Transverse colon (tissue), 4 donors: ENCODE measurements at regions not wholly inside any gene's neighbourhood (a gene's known extent, or its start where the extent isn't known, plus 50 kb on each side); places are given as distances from the start of the nearest gene placed in this dataset.

ENCODE experiments used
- DNase-seq: peaks from one replicate; pipeline ENCODE4 v3.0.0-alpha.2; 2019
- H3K27ac ChIP-seq, 4 donors: fragments of 200-600 bp; sonication (generic); 2 replicates each; pipeline ENCODE4 v1.5.1; 2016 to 2018; ENCODE audit warnings: inconsistent platforms in 4 of 4
- H3K27me3 ChIP-seq: fragments of 200-600 bp; sonication (generic); 2 replicates; pipeline ENCODE4 v1.5.1; 2017; ENCODE audit warnings: inconsistent platforms
- H3K36me3 ChIP-seq, 4 donors: fragments of 200-600 bp; sonication (generic); 2 replicates each; pipeline ENCODE4 v1.5.1; 2017 to 2019; ENCODE audit warnings: inconsistent platforms in 4 of 4
- H3K4me1 ChIP-seq, 4 donors: fragments of 200-600 bp; sonication (generic); 2 replicates each; pipeline ENCODE4 v1.5.1; 2017 to 2020; ENCODE audit warnings: inconsistent platforms in 4 of 4
- H3K4me3 ChIP-seq, 4 donors: fragments of 200-600 bp; sonication (generic); 1 replicate in 1 of 4; 2 replicates in 3 of 4; pipeline versions ENCODE4 v1.5.1 to v1.6.1; 2017 to 2019; ENCODE audit warnings: inconsistent platforms in 4 of 4
- H3K9me3 ChIP-seq, 2 donors: fragments of 200-600 bp; sonication (generic); 2 replicates each; pipeline ENCODE4 v1.5.1; 2017 to 2019; ENCODE audit warnings: inconsistent platforms in 2 of 2
- CTCF ChIP-seq, 5 experiments: fragments of 200-600 bp in 3 of 5; fragments of 450-650 bp in 2 of 5; sonication (generic) in 3 of 5; IDR thresholded peaks; 1 replicate in 2 of 5; 2 replicates in 3 of 5; pipeline ENCODE4 v1.5.1; 2016 to 2017; ENCODE audit warnings: antibody characterized with exemption in 5 of 5, inconsistent platforms in 3 of 5, mild to moderate bottlenecking in 2 of 5, moderate library complexity in 1 of 5
- EP300 ChIP-seq: sonication (generic); formaldehyde crosslinking; IDR thresholded peaks from one replicate; pipeline ENCODE4 v1.6.1; 2017; ENCODE audit warnings: antibody characterized with exemption, low read depth
- POLR2A ChIP-seq: fragments of 450-650 bp; IDR thresholded peaks from one replicate; pipeline ENCODE4 v1.6.1; 2016; ENCODE audit warnings: antibody characterized with exemption, mild to moderate bottlenecking, moderate library complexity
- POLR2AphosphoS5 ChIP-seq, 3 donors: sonication (generic); formaldehyde crosslinking; IDR thresholded peaks; one replicate each; pipeline ENCODE4 v1.6.1; 2016; ENCODE audit warnings: antibody characterized with exemption in 3 of 3
- WGBS, 2 donors: methylation state at CpG; one replicate each; pipeline ENCODE4 v1.1.5; 2018; ENCODE audit warnings: low coverage in 1 of 2; 5-methylcytosine and 5-hydroxymethylcytosine counted together
- in situ Hi-C, 4 donors: fragments of 200-750 bp; cut with MboI; loops; one replicate each; pipeline versions ENCODE4 v1.15.0 to v1.15.1; 2017; ENCODE audit warnings: low sequenced_read_pairs in 3 of 4, low pct_ligation_motif_present in 1 of 4, low pct_unique_long_range_greater_than_20kb in 1 of 4
- intact Hi-C: fragments of 100-400 bp; cut with DNase I; formaldehyde crosslinking; loops from one replicate; pipeline ENCODE4 v1.15.1; 2023; ENCODE audit warnings: low total_unique reads

GRCh38 chr5:104774372-104774771 is 1211.8 kb upstream of the NUDT12 start:
- in situ Hi-C loops: no loop called here
- no peaks in the 10 kb centered on the region for H3K9me3 ChIP-seq
- TF ChIP-seq EP300 (no peak), POLR2AphosphoS5 (IDR thresholded peaks at IDR 0.05) (no peak), POLR2A (no peak), CTCF (IDR thresholded peaks at IDR 0.05) (no peak)
- no peak overlapping the region for H3K27ac ChIP-seq
- H3K36me3 ChIP-seq: no peaks in the 10 kb centered on the region
- H3K4me1 ChIP-seq: no peaks in the 10 kb centered on the region
- no peak overlapping the region for H3K4me3 ChIP-seq
- intact Hi-C loops: no loop called here
- H3K27me3 ChIP-seq: no peaks in the 10 kb centered on the region
- WGBS, 2 donors: 87 to 94% methylated on average over 5 to 8 of the region's 8 CpGs
- no peak for DNase-seq

GRCh38 chr5:104764197-104764596 is 1201.6 kb upstream of the NUDT12 start:
- H3K36me3 ChIP-seq: no peaks in the 10 kb centered on the region
- H3K27ac ChIP-seq: no peak overlapping the region
- no peak overlapping the region for H3K4me3 ChIP-seq
- H3K9me3 ChIP-seq: no peaks in the 10 kb centered on the region
- H3K4me1 ChIP-seq: peaks cover 0 to 6% (median 3%) of the 10 kb centered on the region in 4 donors
- in situ Hi-C loops: no loop called here
- intact Hi-C loops: no loop called here
- TF ChIP-seq CTCF (IDR thresholded peaks at IDR 0.05): no peak
- TF ChIP-seq POLR2AphosphoS5 (IDR thresholded peaks at IDR 0.05): no peak
- no peak for TF ChIP-seq POLR2A
- no peak for TF ChIP-seq EP300
- WGBS, 2 donors: 91 to 92% methylated on average over 2 of the region's 2 CpGs
- DNase-seq: no peak
- H3K27me3 ChIP-seq: no peaks in the 10 kb centered on the region

GRCh38 chr5:104763216-104763615 is 1200.6 kb upstream of the NUDT12 start:
- Histone ChIP-seq H3K9me3 (no peaks in the 10 kb centered on the region), H3K4me3 (no peak overlapping the region), H3K4me1 (peaks cover 0 to 6% (median 3%) of the 10 kb centered on the region in 4 donors), H3K36me3 (no peaks in the 10 kb centered on the region), H3K27ac (no peak overlapping the region), H3K27me3 (no peaks in the 10 kb centered on the region)
- WGBS, 2 donors: 67 to 100% methylated on average over 1 of the region's 1 CpG
- in situ Hi-C loops: no loop called here
- TF ChIP-seq POLR2AphosphoS5 (IDR thresholded peaks at IDR 0.05) (no peak), POLR2A (no peak), CTCF (IDR thresholded peaks at IDR 0.05) (no peak), EP300 (no peak)
- no peak for DNase-seq
- intact Hi-C loops: no loop called here

- no peaks in the 10 kb centered on the region for H3K9me3 ChIP-seq
- 82 to 98% methylated on average over 1 of the region's 1 CpG for WGBS, 2 donors
- no peaks in the 10 kb centered on the region for H3K4me1 ChIP-seq
- H3K27me3 ChIP-seq: no peaks in the 10 kb centered on the region
- no peak overlapping the region for H3K27ac ChIP-seq
- intact Hi-C loops: no loop called here
- no peak for DNase-seq
- H3K4me3 ChIP-seq: no peak overlapping the region
- no peak for TF ChIP-seq CTCF (IDR thresholded peaks at IDR 0.05)
- no peak for TF ChIP-seq POLR2A
- TF ChIP-seq POLR2AphosphoS5 (IDR thresholded peaks at IDR 0.05): no peak
- TF ChIP-seq EP300: no peak
- H3K36me3 ChIP-seq: no peaks in the 10 kb centered on the region
- in situ Hi-C loops: no loop called here
Observed at GRCh38 chr5:104757915-104758314, 1195.3 kb upstream of the NUDT12 start.
